Epithelial cell of proximal tubule (primary cell): ENCODE measurements at regions not wholly inside any gene's neighbourhood (a gene's known extent, or its start where the extent isn't known, plus 50 kb on each side); places are given as distances from the start of the nearest gene placed in this dataset.

Experiments used
- DNase-seq: peaks from one replicate; pipeline ENCODE4 v3.0.0-alpha.2; 2011; ENCODE audit warnings: low read depth
- H3K4me3 ChIP-seq: 2 replicates; pipeline ENCODE4 v1.5.1; 2011; ENCODE audit warnings: low read depth, mild to moderate bottlenecking, low read length
- TF ChIP-seq, protein P1 (sequence below): conservative IDR thresholded peaks from 2 replicates; pipeline ENCODE4 v1.5.1; 2012; ENCODE audit warnings: low read depth, mild to moderate bottlenecking, low read length

DNA sequence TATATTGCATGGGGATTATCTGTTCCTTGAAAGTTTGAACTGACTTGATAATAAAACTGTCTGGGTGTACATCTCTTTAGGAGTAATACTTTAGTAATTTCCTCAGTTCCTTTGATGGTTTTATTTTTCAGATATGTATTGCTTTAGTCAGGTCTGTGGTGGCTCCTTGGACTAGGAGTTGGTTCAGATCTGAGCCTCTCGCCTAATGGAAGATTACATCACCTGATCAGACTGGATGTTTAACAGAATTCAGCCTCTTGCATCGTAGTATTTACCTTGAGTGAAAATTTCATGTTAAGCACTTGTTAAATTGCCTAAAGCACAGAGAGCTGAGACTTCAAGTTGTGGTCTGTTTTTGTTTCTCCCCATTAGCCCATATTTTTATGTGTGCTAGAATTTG, 267.3 kb downstream of the MAP2K4 start:
- no peak for DNase-seq
- no peak overlapping the region for H3K4me3 ChIP-seq
- TF ChIP-seq, protein P1, sequence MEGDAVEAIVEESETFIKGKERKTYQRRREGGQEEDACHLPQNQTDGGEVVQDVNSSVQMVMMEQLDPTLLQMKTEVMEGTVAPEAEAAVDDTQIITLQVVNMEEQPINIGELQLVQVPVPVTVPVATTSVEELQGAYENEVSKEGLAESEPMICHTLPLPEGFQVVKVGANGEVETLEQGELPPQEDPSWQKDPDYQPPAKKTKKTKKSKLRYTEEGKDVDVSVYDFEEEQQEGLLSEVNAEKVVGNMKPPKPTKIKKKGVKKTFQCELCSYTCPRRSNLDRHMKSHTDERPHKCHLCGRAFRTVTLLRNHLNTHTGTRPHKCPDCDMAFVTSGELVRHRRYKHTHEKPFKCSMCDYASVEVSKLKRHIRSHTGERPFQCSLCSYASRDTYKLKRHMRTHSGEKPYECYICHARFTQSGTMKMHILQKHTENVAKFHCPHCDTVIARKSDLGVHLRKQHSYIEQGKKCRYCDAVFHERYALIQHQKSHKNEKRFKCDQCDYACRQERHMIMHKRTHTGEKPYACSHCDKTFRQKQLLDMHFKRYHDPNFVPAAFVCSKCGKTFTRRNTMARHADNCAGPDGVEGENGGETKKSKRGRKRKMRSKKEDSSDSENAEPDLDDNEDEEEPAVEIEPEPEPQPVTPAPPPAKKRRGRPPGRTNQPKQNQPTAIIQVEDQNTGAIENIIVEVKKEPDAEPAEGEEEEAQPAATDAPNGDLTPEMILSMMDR: no peak

DNA sequence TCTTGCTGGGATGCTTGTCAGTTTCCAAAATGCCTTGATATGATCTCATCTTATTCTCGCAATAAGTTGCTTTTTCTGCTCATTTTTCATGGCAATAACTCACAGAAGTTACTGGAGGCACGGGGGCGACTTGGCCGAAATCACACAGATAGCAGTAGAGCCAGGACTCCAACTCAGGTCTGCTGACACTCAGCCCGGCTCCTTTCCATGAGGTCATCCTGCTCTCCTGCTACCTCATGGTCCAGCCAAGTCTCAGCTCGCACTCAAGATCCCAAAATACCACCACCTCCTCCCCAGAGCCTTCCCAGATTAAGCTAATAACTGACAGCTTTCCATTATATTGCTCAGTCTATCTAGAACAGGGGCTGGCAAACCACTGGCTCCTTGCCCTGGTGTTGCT, 269.5 kb downstream of the MAP2K4 start:
- TF ChIP-seq, protein P1: no peak
- no peak for DNase-seq
- no peak overlapping the region for H3K4me3 ChIP-seq

DNA sequence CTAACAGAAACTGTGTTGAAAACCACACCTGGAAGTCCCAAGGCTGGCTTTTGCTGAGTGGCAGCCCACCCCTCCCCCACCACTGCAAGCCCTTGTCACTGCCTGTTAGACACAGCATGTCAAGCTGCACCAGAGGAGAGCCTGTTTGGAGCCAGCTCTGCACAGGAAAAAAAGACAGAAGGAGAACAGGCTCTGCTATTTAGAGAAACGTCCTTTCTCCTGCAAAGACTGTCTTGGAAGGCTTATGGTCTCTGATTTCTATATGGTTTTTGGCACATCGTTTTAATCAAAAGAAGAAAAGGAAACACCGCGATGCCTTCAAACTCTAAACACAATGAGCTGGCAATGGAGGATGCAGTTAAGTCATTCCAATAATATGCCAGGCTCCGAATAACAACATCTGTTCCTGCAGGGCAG, 275.5 kb downstream of the MAP2K4 start:
- TF ChIP-seq, protein P1: no peak
- DNase-seq: no peak

DNA sequence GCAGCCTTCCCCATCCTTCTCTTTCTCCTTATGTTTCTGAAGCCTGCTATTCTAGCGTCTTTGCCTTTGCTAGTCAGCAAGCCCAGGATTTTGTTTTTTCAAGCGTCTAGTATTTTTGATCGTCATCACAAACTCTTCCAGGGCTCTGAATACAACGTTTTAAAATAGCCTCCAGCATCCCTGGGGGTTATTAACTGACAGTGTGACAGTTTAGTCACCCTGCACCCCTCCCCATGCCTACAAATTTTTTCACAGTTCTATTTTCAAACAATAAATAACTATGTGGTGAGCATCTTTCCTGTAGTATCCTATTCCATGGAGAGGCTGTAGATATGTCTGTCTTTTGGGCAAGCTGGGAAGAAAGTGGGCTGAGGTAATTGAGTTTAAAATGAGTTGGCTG, 280.9 kb downstream of the MAP2K4 start:
- H3K4me3 ChIP-seq: no peak overlapping the region
- TF ChIP-seq, protein P1: no peak
- no peak for DNase-seq

More for the DNA sequence above, 275.5 kb downstream of the MAP2K4 start:
- no peak overlapping the region for H3K4me3 ChIP-seq

DNA sequence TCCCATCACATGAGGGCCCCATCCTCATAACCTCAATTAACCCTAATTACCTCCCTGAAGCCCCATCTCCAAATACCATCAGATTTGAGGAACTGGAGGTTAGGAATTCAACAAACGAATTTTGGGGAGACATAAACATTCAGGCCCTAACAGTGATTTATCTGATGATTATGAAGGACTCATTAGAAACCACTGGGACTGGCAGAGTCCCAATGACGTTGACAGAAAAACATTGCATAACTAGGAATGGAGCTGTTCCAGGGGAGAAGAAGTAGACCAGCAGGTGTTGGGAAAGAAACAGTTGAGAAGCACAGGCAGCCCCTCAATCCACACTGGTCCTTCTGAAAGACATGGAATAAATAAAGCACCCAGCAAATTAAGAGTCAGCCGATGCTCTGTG, 282.0 kb downstream of the MAP2K4 start:
- TF ChIP-seq, protein P1: no peak
- no peak for DNase-seq
- no peak overlapping the region for H3K4me3 ChIP-seq

DNA sequence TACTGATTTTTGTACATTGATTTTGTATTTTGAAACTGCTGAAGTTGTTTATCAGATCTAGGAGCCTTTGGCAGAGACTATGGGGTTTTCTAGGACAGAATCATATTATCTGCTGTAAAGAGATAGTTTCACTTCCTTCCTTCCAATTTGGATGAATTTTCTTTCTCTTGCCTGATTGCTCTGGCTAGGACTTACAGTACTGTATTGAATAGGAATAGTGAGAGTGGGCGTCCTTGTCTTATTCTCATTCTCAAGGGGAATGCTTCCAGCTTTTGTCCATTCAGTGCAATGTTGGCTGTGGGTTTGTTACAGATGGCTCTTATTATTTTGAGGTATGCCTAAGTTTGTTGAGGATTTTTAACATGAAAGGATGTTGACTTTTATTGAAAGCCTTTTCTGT, 290.1 kb downstream of the MAP2K4 start:
- DNase-seq: no peak
- TF ChIP-seq, protein P1: no peak
- H3K4me3 ChIP-seq: no peak overlapping the region

DNA sequence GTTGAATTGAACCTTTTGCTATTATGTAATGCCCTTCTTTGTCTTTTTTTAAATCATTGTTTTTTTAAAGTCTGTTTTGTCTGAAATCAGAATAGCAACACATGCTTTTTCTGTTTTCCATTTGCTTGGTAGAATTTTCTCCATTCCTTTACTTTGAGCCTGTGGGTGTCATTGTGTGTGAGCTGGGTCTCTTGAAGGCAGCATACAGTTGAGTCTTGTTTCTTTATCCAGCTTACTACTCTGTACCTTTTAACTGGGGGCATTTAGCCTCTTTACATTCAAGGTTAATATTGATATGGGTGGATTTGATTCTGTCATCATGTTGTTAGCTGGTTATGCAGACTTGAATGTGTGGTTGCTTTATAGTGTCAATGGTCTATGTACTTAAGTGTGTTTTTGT, 292.0 kb downstream of the MAP2K4 start:
- DNase-seq: no peak
- TF ChIP-seq, protein P1: no peak
- no peak overlapping the region for H3K4me3 ChIP-seq
